Adrenal gland (tissue), 9 donors: ENCODE measurements at regions not wholly inside any gene's neighbourhood (a gene's known extent, or its start where the extent isn't known, plus 50 kb on each side); places are given as distances from the start of the nearest gene placed in this dataset.

Source experiments
- DNase-seq, 7 donors: peaks; one replicate each; pipeline ENCODE4 v3.0.0-alpha.2; 2019 to 2020
- H3K27ac ChIP-seq, 5 donors: fragments of 200-600 bp; sonication (generic) in 4 of 5; 1 replicate in 3 of 5; 2 replicates in 2 of 5; pipeline versions ENCODE4 v1.5.1 to v1.8.0; 2016 to 2020; ENCODE audit warnings: mild to moderate bottlenecking in 1 of 5
- H3K27me3 ChIP-seq: fragments of 200-600 bp; 2 replicates; pipeline ENCODE4 v1.8.0; 2021
- H3K36me3 ChIP-seq, 2 donors: fragments of 200-600 bp; replicated peaks in 1 of 2; 1 replicate in 1 of 2; 2 replicates in 1 of 2; pipeline versions ENCODE4 v1.5.1 to v1.8.0; 2018 to 2022
- H3K4me1 ChIP-seq, 2 donors: fragments of 200-600 bp; replicated peaks in 1 of 2; 1 replicate in 1 of 2; 2 replicates in 1 of 2; pipeline versions ENCODE4 v1.5.1 to v1.8.0; 2018 to 2021
- H3K4me3 ChIP-seq, 4 donors: fragments of 200-600 bp; sonication (generic) in 3 of 4; one replicate each; pipeline ENCODE4 v1.5.1; 2016 to 2018
- H3K9me3 ChIP-seq, 3 donors: fragments of 200-600 bp; sonication (generic) in 1 of 3; replicated peaks in 1 of 3; 1 replicate in 2 of 3; 2 replicates in 1 of 3; pipeline versions ENCODE4 v1.5.1 to v1.8.0; 2016 to 2021
- CTCF ChIP-seq, 6 experiments: fragments of 450-650 bp in 4 of 6; fragments of 200-600 bp in 2 of 6; sonication (generic) in 1 of 6; IDR thresholded peaks; 1 replicate in 5 of 6; 2 replicates in 1 of 6; pipeline versions ENCODE4 v1.5.1 to v1.8.0; 2016 to 2021; ENCODE audit warnings: antibody characterized with exemption in 6 of 6, mild to moderate bottlenecking in 2 of 6, moderate library complexity in 1 of 6
- POLR2A ChIP-seq, 2 donors: fragments of 450-650 bp; IDR thresholded peaks; one replicate each; pipeline ENCODE4 v1.6.1; 2017; ENCODE audit warnings: antibody characterized with exemption in 2 of 2, mild to moderate bottlenecking in 2 of 2, moderate library complexity in 1 of 2
- whole genome bisulfite sequencing, 4 donors: extraction: QIAGEN DNeasy Blood & Tissue Kit in 2 of 4; methylation state at CpG; one replicate each; pipeline versions ENCODE4 v1.1.5 to v1.1.7; 2013 to 2017; 5-methylcytosine and 5-hydroxymethylcytosine counted together
- intact Hi-C, 2 donors: fragments of 100-400 bp; cut with DNase I; formaldehyde crosslinking; loops; one replicate each; pipeline versions ENCODE4 v1.14.1 to v1.15.0; 2022 to 2023
- donor health status: healthy with polysubstance abuse.
- donor health status: Bipolar disorder and iron deficiency.
- donor health status: DM: yes; HTN: yes; CAD: no.
- donor health status: DM: no; HTN: no; CAD: no.
- donor health status: DM: no; HTN: no; CAD: no.

- intact Hi-C loops = no loop called here
- DNase-seq = no peak
- H3K4me3 ChIP-seq = no peak overlapping the region
- TF ChIP-seq POLR2A (IDR thresholded peaks at IDR 0.05) (no peak), CTCF (IDR thresholded peaks at IDR 0.05) (no peak)
- H3K27ac ChIP-seq = no peak overlapping the region
- no peaks in the 10 kb centered on the region for H3K9me3 ChIP-seq
- no peaks in the 10 kb centered on the region for H3K36me3 ChIP-seq
- no peaks in the 10 kb centered on the region for H3K27me3 ChIP-seq
- H3K4me1 ChIP-seq = no peaks in the 10 kb centered on the region
These were observed 107.5 kb upstream of the TMEM18 start for GRCh38 chr2:784753-785152.

- no peak overlapping the region for H3K4me3 ChIP-seq
- H3K27me3 ChIP-seq = no peaks in the 10 kb centered on the region
- no peaks in the 10 kb centered on the region for H3K4me1 ChIP-seq
- 85 to 91% (median 89%) methylated on average over 8 of the region's 8 CpGs for WGBS, 4 donors
- H3K9me3 ChIP-seq = no peaks in the 10 kb centered on the region
- no peak for TF ChIP-seq POLR2A (IDR thresholded peaks at IDR 0.05)
- no peak for TF ChIP-seq CTCF (IDR thresholded peaks at IDR 0.05)
- no peaks in the 10 kb centered on the region for H3K36me3 ChIP-seq
- no peak overlapping the region for H3K27ac ChIP-seq
- intact Hi-C loops = no loop called here
- DNase-seq = no peak
These were observed 103.4 kb upstream of the TMEM18 start for GRCh38 chr2:780581-780980.

- Histone ChIP-seq H3K27me3 (no peaks in the 10 kb centered on the region), H3K36me3 (no peaks in the 10 kb centered on the region), H3K9me3 (no peaks in the 10 kb centered on the region), H3K27ac (no peak overlapping the region), H3K4me3 (no peak overlapping the region), H3K4me1 (no peaks in the 10 kb centered on the region)
- TF ChIP-seq CTCF (IDR thresholded peaks at IDR 0.05) (no peak), POLR2A (IDR thresholded peaks at IDR 0.05) (no peak)
- intact Hi-C loops = no loop called here
- DNase-seq = no peak
- WGBS, 4 donors = 74 to 83% (median 79%) methylated on average over 9 of the region's 9 CpGs
These were observed 102.8 kb upstream of the TMEM18 start for GRCh38 chr2:780002-780401.

- Histone ChIP-seq H3K4me3 (no peak overlapping the region), H3K4me1 (no peaks in the 10 kb centered on the region), H3K27me3 (no peaks in the 10 kb centered on the region), H3K9me3 (no peaks in the 10 kb centered on the region), H3K27ac (no peak overlapping the region), H3K36me3 (no peaks in the 10 kb centered on the region)
- no peak for DNase-seq
- no peak for TF ChIP-seq POLR2A (IDR thresholded peaks at IDR 0.05)
- TF ChIP-seq CTCF (IDR thresholded peaks at IDR 0.05) = no peak
- 63 to 73% (median 70%) methylated on average over 17 of the region's 17 CpGs for WGBS, 4 donors
- intact Hi-C loops = no loop called here
These were observed 101.6 kb upstream of the TMEM18 start for GRCh38 chr2:778731-779350.
